Anterior cingulate cortex (tissue), 58 donors: ENCODE measurements at regions not wholly inside any gene's neighbourhood (a gene's known extent, or its start where the extent isn't known, plus 50 kb on each side); places are given as distances from the start of the nearest gene placed in this dataset.

Experiments
- DNase-seq, 58 donors: peaks; one replicate each; lab custom pipeline; 2025; lab: John Stamatoyannopoulos, UW

- no peak for DNase-seq
These were observed 347.7 kb downstream of the FBXO8 start for GRCh38 chr4:173935622-173936405.

GRCh38 chr4:173934933-173935620, 348.4 kb downstream of the FBXO8 start:
- DNase-seq: no peak

DNA sequence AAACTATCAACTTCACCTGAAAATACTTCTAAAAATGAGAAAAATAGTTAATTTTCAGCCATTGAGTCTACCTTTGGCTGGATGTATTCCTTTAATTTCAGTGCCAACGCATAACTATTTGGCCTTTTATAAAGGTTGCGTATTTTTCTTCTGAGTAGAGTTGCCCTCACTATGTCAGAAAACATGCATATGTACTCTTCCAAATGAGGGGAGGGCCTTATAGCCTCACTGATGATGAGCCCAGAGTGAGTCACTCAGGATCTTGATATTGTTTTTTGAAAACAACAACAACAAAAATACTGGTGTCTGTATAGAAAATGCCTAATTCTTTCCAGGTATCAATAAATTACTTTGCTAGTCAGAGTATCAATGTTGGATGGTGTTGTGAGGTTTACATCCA, 349.3 kb downstream of the FBXO8 start:
- no peak for DNase-seq

- DNase-seq: no peak
These were observed 350.8 kb downstream of the FBXO8 start for GRCh38 chr4:173932701-173933100.

DNA sequence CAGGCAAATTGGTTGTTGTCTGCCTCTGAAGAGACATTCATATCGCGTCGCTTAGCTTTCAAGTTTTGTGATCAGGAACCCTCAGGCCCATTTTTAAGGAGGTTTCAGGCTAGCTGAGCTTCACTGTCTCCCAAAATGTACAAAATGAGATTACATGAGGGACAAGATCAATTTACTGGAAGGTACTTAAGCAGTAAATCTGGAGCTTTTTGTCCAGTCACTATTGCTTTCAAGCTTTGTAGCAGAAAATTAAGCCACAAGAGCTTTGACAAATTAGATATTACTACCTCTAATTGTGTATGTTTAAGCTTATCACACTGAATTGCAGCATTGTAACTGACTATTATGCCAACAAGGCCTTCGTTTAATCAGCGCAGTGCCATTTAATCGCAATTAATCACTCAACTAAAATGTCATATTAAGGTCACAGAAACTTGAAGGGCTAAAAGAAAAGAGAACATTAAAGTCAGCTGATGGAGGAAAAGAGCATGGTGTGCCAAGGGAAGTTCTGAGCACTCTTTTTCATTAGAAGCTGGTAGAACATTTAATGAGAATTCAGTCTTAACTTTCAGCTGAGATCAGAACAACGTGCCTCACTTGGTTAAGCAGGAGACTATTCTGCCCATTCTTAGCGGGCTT, 353.0 kb downstream of the FBXO8 start:
- no peak for DNase-seq

GRCh38 chr4:173929921-173930320, 353.5 kb downstream of the FBXO8 start:
- DNase-seq: no peak

DNA sequence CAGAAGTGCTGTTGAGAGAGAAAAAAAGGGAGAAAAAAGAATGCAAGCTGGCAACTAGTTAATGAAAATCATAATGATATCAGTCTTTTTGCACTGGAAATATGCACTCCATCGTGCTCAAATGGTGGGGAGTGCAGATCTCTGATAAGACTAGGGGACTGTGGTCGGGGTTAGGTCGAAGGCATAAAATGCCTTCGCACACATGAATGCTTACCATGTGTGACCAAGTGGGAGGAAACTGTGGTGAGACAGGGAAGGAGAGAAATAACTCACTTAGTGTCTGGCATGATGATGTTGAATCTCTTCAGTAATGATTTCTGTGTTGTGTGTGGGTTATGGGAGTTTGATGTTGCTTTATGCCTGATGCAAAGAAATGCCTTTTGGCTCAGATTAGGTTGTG, 358.9 kb downstream of the FBXO8 start:
- peak in 1 of 58 donors; percentile 8 for DNase-seq

- DNase-seq: no peak
These were observed 363.6 kb downstream of the FBXO8 start for GRCh38 chr4:173919861-173920260.

GRCh38 chr4:173919196-173919595, 364.3 kb downstream of the FBXO8 start:
- DNase-seq: no peak

DNA sequence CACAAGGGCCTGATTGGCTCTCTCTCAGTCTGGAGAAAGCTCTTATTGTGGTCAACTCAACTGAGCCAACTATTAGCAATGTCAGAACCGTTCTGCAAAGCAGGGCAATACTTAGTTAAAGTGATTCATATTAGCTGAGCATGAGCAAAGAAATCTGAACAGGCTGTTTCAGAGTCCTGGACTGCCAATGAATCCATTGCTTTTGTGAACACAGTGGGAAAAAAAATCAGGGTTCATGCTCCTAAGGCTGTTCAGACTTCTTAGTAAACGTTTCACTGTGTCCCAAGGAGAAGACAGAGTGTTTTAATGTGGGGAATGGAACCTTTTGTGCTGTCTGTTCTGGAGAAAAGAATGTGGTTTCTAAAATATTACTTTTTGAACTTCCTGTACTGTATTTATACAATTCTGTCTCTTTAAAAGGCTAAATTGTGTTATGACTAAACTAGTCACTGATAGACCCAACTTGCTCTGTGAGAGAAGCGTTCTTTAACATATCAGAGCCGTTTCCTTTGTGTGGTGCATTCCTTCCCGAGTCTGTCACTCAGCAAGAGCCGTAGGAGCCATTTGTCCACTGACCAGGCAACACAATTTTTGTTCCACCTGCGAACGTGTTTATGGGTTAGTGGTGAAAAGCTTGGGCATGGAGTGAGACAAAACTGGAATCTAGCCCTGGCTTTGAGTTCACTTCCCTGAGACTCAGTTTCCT, 366.1 kb downstream of the FBXO8 start:
- peak in 2 of 58 donors; percentile 6 to 19 for DNase-seq

GRCh38 chr4:173913496-173913895, 370.0 kb downstream of the FBXO8 start:
- DNase-seq: no peak

DNA sequence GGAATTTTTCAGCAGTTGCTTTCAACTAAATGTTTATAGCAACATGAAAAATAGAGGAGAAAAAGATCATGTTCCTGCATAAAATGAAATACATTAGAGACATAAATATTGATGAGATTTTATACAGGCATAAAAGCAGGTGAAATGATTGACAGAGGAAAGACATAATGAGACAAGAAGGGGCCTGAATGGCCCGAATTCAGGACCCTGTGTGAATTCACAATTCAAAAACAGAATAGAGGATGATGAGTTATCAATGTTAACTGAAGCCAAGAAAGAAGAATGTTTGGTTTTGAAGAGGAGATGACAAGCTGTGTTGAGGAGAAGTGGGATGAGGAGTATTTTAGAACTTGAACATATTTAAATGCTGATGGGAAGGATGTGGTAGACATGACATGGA, 371.1 kb downstream of the FBXO8 start:
- no peak for DNase-seq

GRCh38 chr4:173910891-173911290, 372.6 kb downstream of the FBXO8 start:
- no peak for DNase-seq

- no peak for DNase-seq
These were observed 374.2 kb downstream of the FBXO8 start for GRCh38 chr4:173909294-173909693.

DNA sequence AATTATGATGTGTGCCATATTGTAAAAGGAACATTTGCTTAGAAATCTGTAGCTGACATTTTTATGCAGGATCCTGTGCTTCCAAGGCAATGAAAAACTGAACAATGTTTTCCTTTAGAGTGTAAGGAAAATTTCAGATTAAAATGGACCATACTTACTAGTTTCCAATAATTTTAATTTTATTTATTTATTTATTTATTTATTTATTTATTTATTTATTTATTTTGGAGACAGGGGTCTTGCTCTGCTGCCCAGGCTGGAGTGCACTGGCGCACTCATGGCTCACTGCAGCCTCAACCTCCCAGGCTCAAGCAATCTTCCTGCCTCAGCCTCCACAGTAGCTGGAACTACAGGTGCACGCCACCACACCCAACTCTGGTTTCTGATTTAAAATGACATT, 369.8 kb upstream of the HAND2 start:
- no peak for DNase-seq

DNA sequence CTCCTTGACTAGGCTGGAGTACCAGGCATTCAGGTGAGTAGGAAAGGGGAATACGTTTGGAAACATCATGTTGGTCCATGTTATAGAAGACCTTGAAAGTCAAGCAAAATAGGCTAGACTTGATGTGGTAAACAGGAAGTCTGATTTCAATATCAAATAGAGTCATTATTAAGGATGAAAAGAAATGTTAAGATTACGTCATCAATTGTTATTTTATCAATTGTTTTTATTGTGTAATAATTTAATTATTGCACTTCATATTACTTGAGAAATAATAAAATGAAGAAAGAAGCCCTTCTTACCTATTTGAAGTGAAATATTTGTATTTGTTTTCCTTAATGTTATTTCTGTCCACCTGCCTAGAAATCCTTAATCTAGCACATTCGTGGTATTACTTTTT, 361.0 kb upstream of the HAND2 start:
- no peak for DNase-seq

GRCh38 chr4:173883821-173884220, 353.8 kb upstream of the HAND2 start:
- no peak for DNase-seq

DNA sequence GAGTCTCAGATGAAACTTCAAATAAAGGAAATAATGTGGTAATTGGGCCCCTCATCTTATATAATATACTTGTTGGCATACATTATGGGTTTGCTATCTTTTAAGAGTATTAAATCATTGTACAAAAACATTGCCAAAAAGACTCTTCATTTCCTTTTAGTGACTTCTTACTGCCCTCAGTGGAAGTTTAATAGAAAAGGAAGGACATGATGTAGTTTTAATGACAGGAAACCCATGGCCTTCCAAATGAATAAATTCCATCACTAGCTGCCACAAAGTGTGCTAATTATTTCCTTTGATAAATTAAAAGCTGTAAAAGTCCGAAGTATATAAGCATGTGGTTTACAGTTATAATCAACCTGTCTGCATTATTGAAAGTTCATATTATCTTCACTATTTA, 350.9 kb upstream of the HAND2 start:
- DNase-seq: no peak

GRCh38 chr4:173879509-173879908, 349.5 kb upstream of the HAND2 start:
- DNase-seq: no peak

- no peak for DNase-seq
These were observed 348.7 kb upstream of the HAND2 start for GRCh38 chr4:173878701-173879100.

DNA sequence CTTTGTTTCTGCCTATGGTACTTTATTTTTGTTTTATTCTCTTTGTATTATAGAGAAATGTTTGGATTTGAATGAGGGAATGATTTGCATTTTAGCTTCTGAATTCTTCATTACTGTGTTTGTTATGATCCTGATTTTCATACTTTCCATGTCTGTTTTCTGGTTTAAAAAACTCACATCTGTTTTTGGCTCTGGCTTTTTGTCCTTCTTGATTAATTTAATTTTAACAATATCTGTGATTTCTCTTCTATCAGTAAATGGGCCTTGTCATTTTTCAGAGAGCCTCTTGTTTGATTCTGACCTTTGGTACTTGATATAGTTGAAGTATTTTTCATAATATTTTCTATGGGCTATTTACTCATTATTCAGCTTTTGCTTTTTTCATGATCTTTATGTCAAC, 341.6 kb upstream of the HAND2 start:
- no peak for DNase-seq
